ENCODE measurements at regions not wholly inside any gene's neighbourhood (a gene's known extent, or its start where the extent isn't known, plus 50 kb on each side); places are given as distances from the start of the nearest gene placed in this dataset.
"Not testable (repeated sequence)": the region's sequence is repeated elsewhere in the genome, so short reads cannot be mapped to it uniquely, and the experiment has no call there.

DNA sequence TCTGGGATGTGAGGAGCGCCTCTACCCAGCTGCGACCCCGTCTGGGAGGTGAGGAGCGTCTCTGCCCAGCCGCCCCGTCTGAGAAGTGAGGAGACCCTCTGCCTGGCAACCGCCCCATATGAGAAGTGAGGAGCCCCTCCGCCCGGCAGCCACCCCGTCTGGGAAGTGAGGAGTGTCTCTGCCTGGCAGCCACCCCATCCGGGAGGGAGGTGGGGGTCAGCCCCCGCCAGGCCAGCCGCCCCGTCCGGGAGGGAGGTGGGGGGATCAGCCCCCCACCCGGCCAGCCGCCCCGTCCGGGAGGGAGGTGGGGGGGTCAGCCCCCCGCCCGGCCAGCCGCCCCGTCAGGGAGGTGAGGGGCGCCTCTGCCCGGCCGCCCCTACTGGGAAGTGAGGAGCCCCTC is 76.0 kb downstream of the FZD4 start:
- TF ChIP-seq, protein P1, sequence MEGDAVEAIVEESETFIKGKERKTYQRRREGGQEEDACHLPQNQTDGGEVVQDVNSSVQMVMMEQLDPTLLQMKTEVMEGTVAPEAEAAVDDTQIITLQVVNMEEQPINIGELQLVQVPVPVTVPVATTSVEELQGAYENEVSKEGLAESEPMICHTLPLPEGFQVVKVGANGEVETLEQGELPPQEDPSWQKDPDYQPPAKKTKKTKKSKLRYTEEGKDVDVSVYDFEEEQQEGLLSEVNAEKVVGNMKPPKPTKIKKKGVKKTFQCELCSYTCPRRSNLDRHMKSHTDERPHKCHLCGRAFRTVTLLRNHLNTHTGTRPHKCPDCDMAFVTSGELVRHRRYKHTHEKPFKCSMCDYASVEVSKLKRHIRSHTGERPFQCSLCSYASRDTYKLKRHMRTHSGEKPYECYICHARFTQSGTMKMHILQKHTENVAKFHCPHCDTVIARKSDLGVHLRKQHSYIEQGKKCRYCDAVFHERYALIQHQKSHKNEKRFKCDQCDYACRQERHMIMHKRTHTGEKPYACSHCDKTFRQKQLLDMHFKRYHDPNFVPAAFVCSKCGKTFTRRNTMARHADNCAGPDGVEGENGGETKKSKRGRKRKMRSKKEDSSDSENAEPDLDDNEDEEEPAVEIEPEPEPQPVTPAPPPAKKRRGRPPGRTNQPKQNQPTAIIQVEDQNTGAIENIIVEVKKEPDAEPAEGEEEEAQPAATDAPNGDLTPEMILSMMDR (IDR thresholded peaks at IDR 0.05) = not testable (repeated sequence)
- not testable (repeated sequence) for TF ChIP-seq POLR2A (IDR thresholded peaks at IDR 0.05)
